Uterus (tissue), 3 donors: ENCODE measurements at regions not wholly inside any gene's neighbourhood (a gene's known extent, or its start where the extent isn't known, plus 50 kb on each side); places are given as distances from the start of the nearest gene placed in this dataset.
"Not testable (repeated sequence)": the region's sequence is repeated elsewhere in the genome, so short reads cannot be mapped to it uniquely, and the experiment has no call there.

Experiments used
- DNase-seq, 2 donors: peaks; one replicate each; pipeline ENCODE4 v3.0.0-alpha.2; 2019 to 2020
- H3K27ac ChIP-seq, 2 donors: fragments of 200-600 bp; sonication (generic); 1 replicate in 1 of 2; 2 replicates in 1 of 2; pipeline ENCODE4 v1.5.1; 2016 to 2018
- H3K27me3 ChIP-seq, 2 donors: fragments of 200-600 bp; sonication (generic); one replicate each; pipeline ENCODE4 v1.5.1; 2018 to 2019; ENCODE audit warnings: control low read depth in 1 of 2
- H3K36me3 ChIP-seq, 2 donors: fragments of 200-600 bp; sonication (generic); one replicate each; pipeline ENCODE4 v1.5.1; 2019; ENCODE audit warnings: control low read depth in 1 of 2
- H3K4me1 ChIP-seq, 2 donors: fragments of 200-600 bp; sonication (generic); one replicate each; pipeline ENCODE4 v1.5.1; 2018 to 2019; ENCODE audit warnings: control low read depth in 1 of 2
- H3K4me3 ChIP-seq, 2 donors: fragments of 200-600 bp; sonication (generic); 1 replicate in 1 of 2; 2 replicates in 1 of 2; pipeline ENCODE4 v1.5.1; 2018 to 2019; ENCODE audit warnings: mild to moderate bottlenecking in 1 of 2
- H3K9me3 ChIP-seq, 2 donors: fragments of 200-600 bp; sonication (generic); one replicate each; pipeline ENCODE4 v1.5.1; 2019; ENCODE audit warnings: control low read depth in 1 of 2
- POLR2A ChIP-seq, 2 donors: fragments of 450-650 bp; IDR thresholded peaks; one replicate each; pipeline ENCODE4 v1.6.1; 2016; ENCODE audit warnings: antibody characterized with exemption in 2 of 2, mild to moderate bottlenecking in 1 of 2, moderate library complexity in 1 of 2
- intact Hi-C: fragments of 100-400 bp; cut with DNase I; formaldehyde crosslinking; loops from one replicate; pipeline ENCODE4 v1.15.1; 2023; ENCODE audit warnings: low total_unique reads
- TF ChIP-seq, protein P1 (sequence below), 4 experiments: fragments of 200-600 bp in 2 of 4; fragments of 450-650 bp in 2 of 4; sonication (generic) in 2 of 4; IDR thresholded peaks; one replicate each; pipeline ENCODE4 v1.5.1; 2016 to 2019; ENCODE audit warnings: antibody characterized with exemption in 4 of 4, mild to moderate bottlenecking in 2 of 4, moderate library complexity in 1 of 4
- donor health status: DM: yes; HTN: yes; CAD: no.

- Histone ChIP-seq H3K4me3 (no peak overlapping the region), H3K27ac (no peak overlapping the region), H3K36me3 (no peaks in the 10 kb centered on the region), H3K4me1 (no peaks in the 10 kb centered on the region), H3K27me3 (no peaks in the 10 kb centered on the region), H3K9me3 (no peaks in the 10 kb centered on the region)
- DNase-seq, result no peak
- intact Hi-C loops, result no loop called here
- TF ChIP-seq POLR2A (IDR thresholded peaks at IDR 0.05), result no peak
- TF ChIP-seq, protein P1, sequence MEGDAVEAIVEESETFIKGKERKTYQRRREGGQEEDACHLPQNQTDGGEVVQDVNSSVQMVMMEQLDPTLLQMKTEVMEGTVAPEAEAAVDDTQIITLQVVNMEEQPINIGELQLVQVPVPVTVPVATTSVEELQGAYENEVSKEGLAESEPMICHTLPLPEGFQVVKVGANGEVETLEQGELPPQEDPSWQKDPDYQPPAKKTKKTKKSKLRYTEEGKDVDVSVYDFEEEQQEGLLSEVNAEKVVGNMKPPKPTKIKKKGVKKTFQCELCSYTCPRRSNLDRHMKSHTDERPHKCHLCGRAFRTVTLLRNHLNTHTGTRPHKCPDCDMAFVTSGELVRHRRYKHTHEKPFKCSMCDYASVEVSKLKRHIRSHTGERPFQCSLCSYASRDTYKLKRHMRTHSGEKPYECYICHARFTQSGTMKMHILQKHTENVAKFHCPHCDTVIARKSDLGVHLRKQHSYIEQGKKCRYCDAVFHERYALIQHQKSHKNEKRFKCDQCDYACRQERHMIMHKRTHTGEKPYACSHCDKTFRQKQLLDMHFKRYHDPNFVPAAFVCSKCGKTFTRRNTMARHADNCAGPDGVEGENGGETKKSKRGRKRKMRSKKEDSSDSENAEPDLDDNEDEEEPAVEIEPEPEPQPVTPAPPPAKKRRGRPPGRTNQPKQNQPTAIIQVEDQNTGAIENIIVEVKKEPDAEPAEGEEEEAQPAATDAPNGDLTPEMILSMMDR (IDR thresholded peaks at IDR 0.05), result no peak
Measured at GRCh38 chr6:81366972-81367371, 385.5 kb downstream of the TENT5A start.

DNA sequence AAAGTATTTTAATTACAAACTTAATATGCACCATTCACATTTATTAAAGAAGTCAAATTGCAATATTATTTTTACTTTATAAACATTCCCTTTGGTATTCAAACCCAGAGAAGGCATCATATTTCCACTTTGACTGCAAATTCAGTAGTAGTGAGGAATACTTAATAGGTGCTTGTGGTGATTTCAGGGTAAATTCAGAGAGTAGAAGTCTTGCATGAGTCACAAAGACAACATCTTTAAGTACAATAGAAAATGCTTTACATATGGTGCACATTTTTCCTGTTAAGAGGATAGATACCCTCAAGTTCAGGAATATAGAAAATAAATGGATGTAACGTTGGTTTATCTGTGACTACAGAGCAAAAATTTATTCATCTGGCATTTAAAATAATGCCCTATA, 390.2 kb downstream of the TENT5A start:
- Histone ChIP-seq H3K36me3 (no peaks in the 10 kb centered on the region), H3K4me3 (no peak overlapping the region), H3K27ac (no peak overlapping the region), H3K9me3 (no peaks in the 10 kb centered on the region), H3K4me1 (no peaks in the 10 kb centered on the region), H3K27me3 (no peaks in the 10 kb centered on the region)
- TF ChIP-seq POLR2A (IDR thresholded peaks at IDR 0.05), result no peak
- TF ChIP-seq, protein P1 (IDR thresholded peaks at IDR 0.05), result no peak
- DNase-seq, result no peak
- intact Hi-C loops, result no loop called here

DNA sequence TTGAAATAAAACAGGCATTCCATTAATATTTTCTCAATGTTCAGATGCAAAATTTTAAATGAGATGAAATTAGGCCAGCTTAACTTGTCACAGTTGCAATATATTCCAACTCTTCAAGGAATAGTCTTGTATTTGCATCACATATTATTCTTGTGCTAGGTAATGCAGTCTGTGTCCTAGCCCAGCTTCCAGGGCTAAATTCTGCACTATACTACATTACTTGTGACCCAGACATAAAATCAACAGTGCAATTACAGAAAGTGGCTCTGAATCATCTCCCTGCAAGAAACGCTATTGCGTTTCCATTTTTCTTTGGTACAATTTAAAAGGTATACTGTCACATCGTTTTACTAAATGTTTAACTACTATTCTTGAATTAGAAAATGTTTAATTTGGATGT, 399.2 kb downstream of the TENT5A start:
- DNase-seq, result no peak
- intact Hi-C loops, result no loop called here
- H3K27me3 ChIP-seq, result no peaks in the 10 kb centered on the region

DNA sequence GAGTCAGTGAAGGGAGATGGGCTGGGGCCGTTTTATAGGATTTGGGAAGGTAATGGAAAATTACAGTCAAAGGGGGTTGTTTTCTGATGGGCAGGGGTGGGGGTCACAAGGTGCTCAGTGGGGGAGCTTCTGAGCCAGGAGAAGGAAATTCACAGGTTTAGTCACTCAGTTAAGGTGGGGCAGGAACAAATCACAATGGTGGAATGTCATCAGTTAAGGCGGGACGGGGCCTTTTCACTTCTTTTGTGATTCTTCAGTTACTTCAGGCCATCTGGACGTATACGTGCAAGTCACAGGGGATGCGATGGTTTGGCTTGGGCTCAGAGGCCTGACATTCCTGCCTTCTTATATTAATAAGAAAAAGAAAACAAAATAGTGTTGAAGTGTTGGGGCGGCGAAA, 408.5 kb downstream of the TENT5A start:
- H3K4me3 ChIP-seq, H3K4me1 ChIP-seq, H3K9me3 ChIP-seq, H3K36me3 ChIP-seq, H3K27ac ChIP-seq, DNase-seq, H3K27me3 ChIP-seq, intact Hi-C loops: not testable (repeated sequence)

More for the DNA sequence above, 399.2 kb downstream of the TENT5A start:
- H3K4me1 ChIP-seq, result no peaks in the 10 kb centered on the region
- no peaks in the 10 kb centered on the region for H3K9me3 ChIP-seq
- no peak overlapping the region for H3K27ac ChIP-seq
- H3K4me3 ChIP-seq, result no peak overlapping the region
- TF ChIP-seq, protein P1 (IDR thresholded peaks at IDR 0.05), result no peak
- no peak for TF ChIP-seq POLR2A (IDR thresholded peaks at IDR 0.05)
- H3K36me3 ChIP-seq, result no peaks in the 10 kb centered on the region

DNA sequence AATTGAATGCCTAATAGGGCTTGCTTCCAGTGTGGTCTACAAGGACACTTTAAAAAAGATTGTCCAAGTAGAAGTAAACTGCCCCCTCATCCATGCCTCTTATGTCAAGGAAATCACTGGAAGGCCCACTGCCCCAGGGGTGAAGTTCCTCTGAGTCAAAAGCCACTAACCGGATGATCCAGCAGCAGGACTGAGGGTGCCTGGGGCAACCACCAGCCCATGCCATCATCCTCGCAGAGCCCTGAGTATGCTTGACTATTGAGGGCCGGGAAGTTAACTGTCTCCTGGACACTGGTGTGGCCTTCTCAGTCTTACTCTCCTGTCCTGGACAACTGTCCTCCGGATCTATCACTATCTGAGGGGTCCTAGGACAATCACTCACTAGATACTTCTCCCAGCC, 411.5 kb downstream of the TENT5A start:
- Histone ChIP-seq H3K36me3 (no peaks in the 10 kb centered on the region), H3K9me3 (no peaks in the 10 kb centered on the region), H3K4me3 (no peak overlapping the region), H3K27me3 (no peaks in the 10 kb centered on the region), H3K27ac (no peak overlapping the region), H3K4me1 (no peaks in the 10 kb centered on the region)
- intact Hi-C loops, result no loop called here
- no peak for DNase-seq
- TF ChIP-seq, protein P1 (IDR thresholded peaks at IDR 0.05), result no peak
- TF ChIP-seq POLR2A (IDR thresholded peaks at IDR 0.05), result no peak

GRCh38 chr6:81331526-81331925, 421.0 kb downstream of the TENT5A start:
- H3K27me3 ChIP-seq, result no peaks in the 10 kb centered on the region
- H3K4me3 ChIP-seq, result no peak overlapping the region
- intact Hi-C loops, result no loop called here
- H3K36me3 ChIP-seq, result no peaks in the 10 kb centered on the region
- TF ChIP-seq, protein P1 (IDR thresholded peaks at IDR 0.05), result no peak
- no peak for DNase-seq
- no peaks in the 10 kb centered on the region for H3K4me1 ChIP-seq
- no peaks in the 10 kb centered on the region for H3K9me3 ChIP-seq
- no peak overlapping the region for H3K27ac ChIP-seq
